ENCODE measurements at regions not wholly inside any gene's neighbourhood (a gene's known extent, or its start where the extent isn't known, plus 50 kb on each side); places are given as distances from the start of the nearest gene placed in this dataset.
"Not testable (repeated sequence)": the region's sequence is repeated elsewhere in the genome, so short reads cannot be mapped to it uniquely, and the experiment has no call there.

DNA sequence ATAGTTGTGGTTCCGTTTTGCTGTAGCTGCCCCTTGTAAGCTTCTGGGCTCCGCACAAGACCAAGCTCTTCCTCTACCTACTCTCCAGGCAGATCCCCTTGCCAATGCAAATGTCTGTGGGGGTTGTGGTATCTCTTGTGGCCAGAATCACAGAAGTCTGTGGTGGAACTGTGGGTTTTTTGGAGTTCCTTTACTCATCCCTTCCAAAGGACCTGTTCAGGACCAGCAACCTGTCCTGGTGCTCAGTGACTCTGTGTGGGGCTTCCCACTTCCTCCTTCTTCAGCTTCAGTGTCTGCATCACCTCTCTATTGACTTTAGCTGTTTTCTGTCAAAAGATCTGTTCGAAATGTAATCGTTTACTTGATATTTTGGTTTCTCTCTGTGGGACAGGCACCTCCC lies 441.3 kb upstream of the ADAMTSL1 start:
- DNase-seq (ENCODE audit: low read depth) = no peak

- DNase-seq (ENCODE audit: low read depth) = no peak
These were observed 437.3 kb upstream of the ADAMTSL1 start for GRCh38 chr9:18036422-18037187.

DNA sequence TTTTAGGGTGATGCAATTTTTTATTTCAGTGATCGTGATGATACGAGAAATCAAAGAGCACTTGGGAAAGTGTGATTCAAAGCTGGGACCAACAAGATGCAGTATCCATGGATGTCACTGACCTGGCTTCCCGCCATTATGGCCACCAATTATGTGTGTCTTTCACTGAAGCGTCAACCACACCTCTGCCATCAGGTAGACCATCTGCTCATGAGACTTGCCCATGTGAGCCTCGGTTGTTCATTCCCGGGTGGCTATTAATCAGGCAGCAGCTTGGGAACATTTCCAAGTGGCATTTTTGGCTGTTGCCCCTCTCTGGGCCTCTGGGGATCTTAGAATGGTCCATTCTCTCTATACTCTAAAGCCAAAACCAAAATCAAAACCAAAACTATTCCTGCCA lies 436.0 kb upstream of the ADAMTSL1 start:
- DNase-seq (ENCODE audit: low read depth) = no peak

- no peak for DNase-seq (ENCODE audit: low read depth)
These were observed 433.6 kb upstream of the ADAMTSL1 start for GRCh38 chr9:18040327-18040726.

DNA sequence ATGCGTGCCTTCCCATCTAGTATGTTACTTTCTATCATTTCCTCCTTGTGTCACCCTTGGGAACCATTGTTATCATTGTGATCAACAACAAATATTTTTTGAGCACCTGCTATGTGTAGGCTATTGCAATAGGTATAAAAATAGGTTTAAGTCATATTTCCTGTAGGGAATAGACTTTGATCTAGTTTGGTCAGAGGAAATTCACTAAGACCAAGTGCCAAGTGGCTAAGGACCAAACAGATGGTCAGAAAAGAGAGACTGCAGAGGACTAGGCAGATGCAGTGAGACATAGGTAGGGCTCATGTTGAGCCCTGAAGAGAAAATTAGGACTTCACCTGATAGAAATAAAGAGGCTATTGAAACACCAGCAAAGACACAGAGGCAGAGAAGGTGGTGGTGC lies 430.0 kb upstream of the ADAMTSL1 start:
- DNase-seq (ENCODE audit: low read depth) = no peak

DNA sequence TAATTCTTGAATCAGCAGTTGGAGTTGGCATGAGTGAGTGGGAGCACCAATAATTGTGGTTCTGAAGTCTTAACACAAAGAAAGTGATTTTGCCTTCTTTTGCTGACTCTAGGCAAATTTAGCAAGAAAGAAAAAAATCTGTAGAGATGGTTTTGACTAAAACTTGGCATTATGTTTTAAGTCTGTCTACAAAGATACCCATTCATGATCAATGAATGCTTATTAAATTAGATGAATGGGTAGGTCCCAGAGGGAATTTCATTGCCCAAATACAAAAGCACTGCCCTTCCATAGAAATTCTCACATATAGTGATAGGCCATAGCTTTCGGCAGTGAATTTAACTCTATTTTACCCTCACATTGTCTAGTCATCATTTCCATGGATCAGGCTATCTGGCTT lies 428.6 kb upstream of the ADAMTSL1 start:
- DNase-seq (ENCODE audit: low read depth) = no peak

- DNase-seq (ENCODE audit: low read depth) = no peak
These were observed 427.9 kb upstream of the ADAMTSL1 start for GRCh38 chr9:18046068-18046467.

GRCh38 chr9:18051638-18052037 lies 422.3 kb upstream of the ADAMTSL1 start:
- DNase-seq (ENCODE audit: low read depth) = no peak

DNA sequence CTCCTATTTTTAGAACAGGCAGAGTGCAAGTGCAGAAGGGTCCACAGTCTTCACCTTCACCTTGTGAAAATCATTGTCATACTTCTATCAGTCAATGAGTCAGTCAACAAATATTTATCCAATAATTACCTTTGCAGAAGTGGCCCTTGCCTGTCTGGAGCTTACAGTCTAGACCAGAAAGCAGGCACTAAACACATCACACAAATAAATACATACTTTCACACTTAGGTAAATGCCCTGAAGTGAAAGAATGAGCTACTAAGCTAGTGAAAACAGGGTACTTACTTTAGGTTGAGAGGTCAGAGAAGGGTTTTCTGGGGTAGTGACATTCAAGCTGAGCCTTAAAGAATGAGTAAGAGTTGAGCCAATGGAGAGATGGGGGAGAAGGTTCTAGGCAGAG lies 421.9 kb upstream of the ADAMTSL1 start:
- no peak for DNase-seq (ENCODE audit: low read depth)

DNA sequence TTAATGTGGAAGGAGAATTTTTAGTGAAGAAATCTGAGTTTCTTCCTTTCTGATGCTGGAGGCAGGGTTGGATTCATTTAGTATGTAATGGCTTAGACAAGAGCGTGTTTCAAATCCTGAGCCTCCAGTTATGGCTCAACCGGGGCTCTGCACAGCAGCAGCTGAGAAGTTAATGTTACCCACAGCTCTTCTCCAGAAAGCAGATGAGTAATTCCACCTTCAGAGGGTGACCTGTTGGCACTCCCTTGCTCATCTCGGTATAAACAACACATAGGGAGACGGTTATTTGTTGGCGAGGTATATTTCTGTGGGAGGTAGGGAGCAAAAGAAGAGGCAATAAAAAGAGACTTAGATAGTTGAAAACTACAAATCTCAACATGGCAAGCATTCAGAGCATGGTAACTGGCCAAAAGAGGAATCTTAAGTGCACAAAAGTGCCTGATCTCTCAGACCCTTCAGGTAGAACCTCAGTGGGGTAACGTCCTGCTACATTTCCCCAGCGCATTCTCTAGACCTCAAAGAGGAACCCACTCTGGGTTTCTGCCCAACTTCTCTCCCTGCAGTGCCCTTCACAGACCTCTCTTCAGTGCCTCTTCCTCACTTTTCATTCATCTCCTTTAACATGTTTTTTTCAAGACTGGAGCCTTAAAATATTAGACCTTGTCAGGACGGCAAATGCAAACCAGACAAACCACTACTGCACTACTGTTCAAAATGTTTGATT lies 417.5 kb upstream of the ADAMTSL1 start:
- no peak for DNase-seq (ENCODE audit: low read depth)

- DNase-seq (ENCODE audit: low read depth) = no peak
These were observed 417.0 kb upstream of the ADAMTSL1 start for GRCh38 chr9:18056993-18057369.

DNA sequence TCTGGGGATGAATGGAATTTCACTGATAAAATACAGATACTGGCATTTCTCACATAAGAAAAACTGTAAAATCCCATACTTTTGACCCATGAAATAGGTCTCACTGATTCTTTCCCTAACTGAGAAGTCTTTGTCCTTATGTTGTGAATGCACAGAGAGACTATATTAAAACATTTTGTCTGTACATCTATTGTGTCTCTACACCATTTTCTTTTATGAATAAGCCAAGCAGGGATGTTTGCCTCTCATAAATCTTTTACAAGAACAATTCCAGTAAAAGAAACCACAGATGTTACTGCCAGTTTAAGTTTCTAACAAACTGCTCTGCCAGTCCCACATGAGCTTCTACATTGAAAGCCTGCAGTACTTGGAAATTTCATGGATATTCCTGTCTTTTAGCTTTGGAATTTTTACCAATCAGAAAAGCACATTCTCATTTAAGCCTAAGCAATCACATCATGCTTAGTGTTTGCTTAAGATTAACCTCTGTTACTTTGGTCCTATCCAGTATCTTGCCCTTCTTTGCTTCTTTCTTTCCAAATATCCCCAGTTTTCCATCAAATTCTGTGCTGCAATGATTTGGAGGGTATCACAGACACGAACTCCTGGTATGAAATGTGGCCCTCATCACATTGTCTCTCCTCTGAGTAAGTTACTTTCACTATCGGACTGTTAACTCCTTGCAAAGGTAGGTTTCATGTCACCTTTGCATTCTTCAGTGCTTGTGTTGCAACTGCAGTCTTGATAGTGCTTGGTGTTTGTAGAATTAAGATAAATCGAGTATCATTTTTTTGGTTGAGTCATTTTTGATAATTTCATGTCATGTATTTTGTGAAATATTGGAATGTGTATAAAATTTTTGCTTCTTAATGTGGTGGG lies 415.1 kb upstream of the ADAMTSL1 start:
- no peak for DNase-seq (ENCODE audit: low read depth)

GRCh38 chr9:18059447-18059846 lies 414.5 kb upstream of the ADAMTSL1 start:
- no peak for DNase-seq (ENCODE audit: low read depth)

DNA sequence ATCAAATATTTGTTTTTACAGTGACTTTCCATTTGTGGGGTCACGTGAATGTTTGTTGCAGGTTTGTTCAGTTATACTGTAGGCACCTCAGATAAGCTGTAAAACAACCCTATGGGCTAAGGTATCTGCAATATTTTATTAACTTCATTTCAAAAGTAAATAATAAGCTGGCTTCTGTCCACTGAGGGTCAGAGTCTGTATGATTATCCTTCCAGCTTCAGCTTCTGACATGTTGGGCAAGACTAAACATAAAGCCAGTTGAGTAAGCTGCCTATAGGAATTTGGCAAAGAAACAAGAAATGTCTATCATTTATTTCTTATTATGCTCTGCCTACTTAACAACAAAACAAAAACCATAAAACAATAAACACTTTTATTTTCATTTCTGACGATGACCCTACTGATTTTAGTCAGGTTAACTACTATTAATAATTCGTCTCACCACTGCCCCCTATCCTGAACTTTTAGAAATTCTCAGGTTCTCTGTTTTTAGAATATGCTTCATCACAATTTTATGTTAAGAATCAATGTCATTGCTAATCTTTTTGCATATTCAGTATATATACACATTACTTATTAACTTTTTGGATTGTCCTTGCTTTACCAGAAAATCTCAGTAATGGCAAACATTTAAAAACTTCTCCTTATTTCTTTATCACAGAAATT lies 413.6 kb upstream of the ADAMTSL1 start:
- no peak for DNase-seq (ENCODE audit: low read depth)

GRCh38 chr9:18061332-18061731 lies 412.6 kb upstream of the ADAMTSL1 start:
- DNase-seq (ENCODE audit: low read depth) = no peak

DNA sequence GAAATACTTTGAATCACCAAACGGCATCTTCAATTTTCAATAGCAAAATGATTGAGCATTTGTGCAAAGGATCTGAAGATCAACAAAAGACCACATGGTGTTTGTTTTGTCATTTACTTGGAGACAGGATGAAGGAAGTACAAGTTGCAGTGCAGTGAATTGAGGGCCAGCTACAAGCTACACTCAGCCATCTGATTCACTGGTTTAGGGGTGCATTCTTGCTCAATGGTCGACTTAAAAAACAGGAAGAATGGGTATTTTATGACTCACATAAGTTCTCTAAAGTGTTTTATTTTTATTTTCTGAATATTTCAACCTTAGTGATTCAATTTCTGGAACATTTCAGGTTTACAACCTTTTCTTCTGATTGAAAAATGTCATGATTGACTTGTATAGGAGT lies 412.1 kb upstream of the ADAMTSL1 start:
- DNase-seq (ENCODE audit: low read depth) = no peak

GRCh38 chr9:18063856-18064390 lies 410.0 kb upstream of the ADAMTSL1 start:
- no peak for DNase-seq (ENCODE audit: low read depth)

GRCh38 chr9:18066608-18067007 lies 407.3 kb upstream of the ADAMTSL1 start:
- DNase-seq (ENCODE audit: low read depth) = not testable (repeated sequence)

DNA sequence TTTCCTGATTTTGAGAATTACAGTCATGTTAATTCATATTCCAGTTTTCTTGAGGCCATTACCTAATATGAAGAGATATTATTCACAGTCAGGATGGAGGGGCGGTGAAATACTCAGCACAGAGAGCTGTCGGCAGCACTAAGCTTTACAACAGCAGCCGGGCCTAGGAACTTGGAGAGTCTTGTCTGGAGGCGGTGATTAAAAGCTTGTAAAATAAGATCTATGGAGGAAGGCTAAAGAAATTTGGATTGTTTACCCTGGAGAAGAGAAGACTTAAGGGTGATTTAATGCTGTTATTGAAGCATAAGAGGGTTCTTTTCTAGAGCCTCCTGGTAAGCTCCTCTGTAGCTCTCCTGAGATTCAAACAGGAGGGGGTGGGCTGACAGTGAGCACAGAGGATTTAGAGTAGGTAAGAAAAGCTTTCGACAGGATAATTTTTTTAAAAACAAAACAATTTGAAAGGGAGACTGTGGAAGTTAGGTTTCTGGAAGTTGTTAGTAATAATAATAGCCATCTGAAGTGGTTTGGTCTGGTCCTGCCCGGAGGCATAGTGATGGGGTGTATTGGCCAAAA lies 406.3 kb upstream of the ADAMTSL1 start:
- DNase-seq (ENCODE audit: low read depth) = no peak

- DNase-seq (ENCODE audit: low read depth) = no peak
These were observed 405.1 kb upstream of the ADAMTSL1 start for GRCh38 chr9:18068900-18069299.

DNA sequence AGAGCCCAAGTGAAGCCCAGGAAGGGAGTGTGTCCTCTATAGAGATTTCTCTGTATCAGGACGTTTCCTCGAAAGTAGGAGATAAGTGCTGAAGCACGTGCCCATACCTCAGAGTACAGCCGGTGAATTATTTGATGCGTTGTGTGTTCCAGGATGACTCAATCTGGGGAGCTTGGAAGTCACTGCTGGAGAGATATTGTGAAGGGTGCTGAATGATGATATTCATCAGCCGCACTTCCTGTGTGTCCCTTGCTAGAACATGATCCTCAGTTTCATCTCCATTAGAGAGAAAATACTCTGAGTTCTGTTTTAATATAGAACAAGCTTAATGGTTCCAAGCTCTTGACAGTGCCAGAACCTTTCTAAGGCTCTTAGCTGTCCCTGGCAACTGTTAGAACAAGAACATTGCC lies 402.3 kb upstream of the ADAMTSL1 start:
- no peak for DNase-seq (ENCODE audit: low read depth)

GRCh38 chr9:18073002-18073401 lies 401.0 kb upstream of the ADAMTSL1 start:
- no peak for DNase-seq (ENCODE audit: low read depth)

Data from T-helper 22 cell (primary cell).